H1 (cell line): ENCODE measurements at regions not wholly inside any gene's neighbourhood (a gene's known extent, or its start where the extent isn't known, plus 50 kb on each side); places are given as distances from the start of the nearest gene placed in this dataset.

Experiments
- NRF1 ChIP-seq: IDR thresholded peaks from 2 replicates; pipeline ENCODE4 v1.6.1; 2011; ENCODE audit warnings: mild to moderate bottlenecking, low read depth, low read length, improper control_type of control experiment
- RBBP5 ChIP-seq: IDR thresholded peaks from 2 replicates; pipeline ENCODE4 v1.7.1; 2012; ENCODE audit warnings: low read depth, mild to moderate bottlenecking, inconsistent platforms, low read length, moderate library complexity, borderline replicate concordance
- TF ChIP-seq, protein P1 (sequence below): fragments of 300-600 bp; sonication (generic); IDR thresholded peaks from 2 replicates; pipeline ENCODE4 v1.7.1; 2012; ENCODE audit warnings: low read length, moderate library complexity, mild to moderate bottlenecking, inconsistent platforms; ENCODE audit not compliant: insufficient replicate concordance

- TF ChIP-seq, protein P1, sequence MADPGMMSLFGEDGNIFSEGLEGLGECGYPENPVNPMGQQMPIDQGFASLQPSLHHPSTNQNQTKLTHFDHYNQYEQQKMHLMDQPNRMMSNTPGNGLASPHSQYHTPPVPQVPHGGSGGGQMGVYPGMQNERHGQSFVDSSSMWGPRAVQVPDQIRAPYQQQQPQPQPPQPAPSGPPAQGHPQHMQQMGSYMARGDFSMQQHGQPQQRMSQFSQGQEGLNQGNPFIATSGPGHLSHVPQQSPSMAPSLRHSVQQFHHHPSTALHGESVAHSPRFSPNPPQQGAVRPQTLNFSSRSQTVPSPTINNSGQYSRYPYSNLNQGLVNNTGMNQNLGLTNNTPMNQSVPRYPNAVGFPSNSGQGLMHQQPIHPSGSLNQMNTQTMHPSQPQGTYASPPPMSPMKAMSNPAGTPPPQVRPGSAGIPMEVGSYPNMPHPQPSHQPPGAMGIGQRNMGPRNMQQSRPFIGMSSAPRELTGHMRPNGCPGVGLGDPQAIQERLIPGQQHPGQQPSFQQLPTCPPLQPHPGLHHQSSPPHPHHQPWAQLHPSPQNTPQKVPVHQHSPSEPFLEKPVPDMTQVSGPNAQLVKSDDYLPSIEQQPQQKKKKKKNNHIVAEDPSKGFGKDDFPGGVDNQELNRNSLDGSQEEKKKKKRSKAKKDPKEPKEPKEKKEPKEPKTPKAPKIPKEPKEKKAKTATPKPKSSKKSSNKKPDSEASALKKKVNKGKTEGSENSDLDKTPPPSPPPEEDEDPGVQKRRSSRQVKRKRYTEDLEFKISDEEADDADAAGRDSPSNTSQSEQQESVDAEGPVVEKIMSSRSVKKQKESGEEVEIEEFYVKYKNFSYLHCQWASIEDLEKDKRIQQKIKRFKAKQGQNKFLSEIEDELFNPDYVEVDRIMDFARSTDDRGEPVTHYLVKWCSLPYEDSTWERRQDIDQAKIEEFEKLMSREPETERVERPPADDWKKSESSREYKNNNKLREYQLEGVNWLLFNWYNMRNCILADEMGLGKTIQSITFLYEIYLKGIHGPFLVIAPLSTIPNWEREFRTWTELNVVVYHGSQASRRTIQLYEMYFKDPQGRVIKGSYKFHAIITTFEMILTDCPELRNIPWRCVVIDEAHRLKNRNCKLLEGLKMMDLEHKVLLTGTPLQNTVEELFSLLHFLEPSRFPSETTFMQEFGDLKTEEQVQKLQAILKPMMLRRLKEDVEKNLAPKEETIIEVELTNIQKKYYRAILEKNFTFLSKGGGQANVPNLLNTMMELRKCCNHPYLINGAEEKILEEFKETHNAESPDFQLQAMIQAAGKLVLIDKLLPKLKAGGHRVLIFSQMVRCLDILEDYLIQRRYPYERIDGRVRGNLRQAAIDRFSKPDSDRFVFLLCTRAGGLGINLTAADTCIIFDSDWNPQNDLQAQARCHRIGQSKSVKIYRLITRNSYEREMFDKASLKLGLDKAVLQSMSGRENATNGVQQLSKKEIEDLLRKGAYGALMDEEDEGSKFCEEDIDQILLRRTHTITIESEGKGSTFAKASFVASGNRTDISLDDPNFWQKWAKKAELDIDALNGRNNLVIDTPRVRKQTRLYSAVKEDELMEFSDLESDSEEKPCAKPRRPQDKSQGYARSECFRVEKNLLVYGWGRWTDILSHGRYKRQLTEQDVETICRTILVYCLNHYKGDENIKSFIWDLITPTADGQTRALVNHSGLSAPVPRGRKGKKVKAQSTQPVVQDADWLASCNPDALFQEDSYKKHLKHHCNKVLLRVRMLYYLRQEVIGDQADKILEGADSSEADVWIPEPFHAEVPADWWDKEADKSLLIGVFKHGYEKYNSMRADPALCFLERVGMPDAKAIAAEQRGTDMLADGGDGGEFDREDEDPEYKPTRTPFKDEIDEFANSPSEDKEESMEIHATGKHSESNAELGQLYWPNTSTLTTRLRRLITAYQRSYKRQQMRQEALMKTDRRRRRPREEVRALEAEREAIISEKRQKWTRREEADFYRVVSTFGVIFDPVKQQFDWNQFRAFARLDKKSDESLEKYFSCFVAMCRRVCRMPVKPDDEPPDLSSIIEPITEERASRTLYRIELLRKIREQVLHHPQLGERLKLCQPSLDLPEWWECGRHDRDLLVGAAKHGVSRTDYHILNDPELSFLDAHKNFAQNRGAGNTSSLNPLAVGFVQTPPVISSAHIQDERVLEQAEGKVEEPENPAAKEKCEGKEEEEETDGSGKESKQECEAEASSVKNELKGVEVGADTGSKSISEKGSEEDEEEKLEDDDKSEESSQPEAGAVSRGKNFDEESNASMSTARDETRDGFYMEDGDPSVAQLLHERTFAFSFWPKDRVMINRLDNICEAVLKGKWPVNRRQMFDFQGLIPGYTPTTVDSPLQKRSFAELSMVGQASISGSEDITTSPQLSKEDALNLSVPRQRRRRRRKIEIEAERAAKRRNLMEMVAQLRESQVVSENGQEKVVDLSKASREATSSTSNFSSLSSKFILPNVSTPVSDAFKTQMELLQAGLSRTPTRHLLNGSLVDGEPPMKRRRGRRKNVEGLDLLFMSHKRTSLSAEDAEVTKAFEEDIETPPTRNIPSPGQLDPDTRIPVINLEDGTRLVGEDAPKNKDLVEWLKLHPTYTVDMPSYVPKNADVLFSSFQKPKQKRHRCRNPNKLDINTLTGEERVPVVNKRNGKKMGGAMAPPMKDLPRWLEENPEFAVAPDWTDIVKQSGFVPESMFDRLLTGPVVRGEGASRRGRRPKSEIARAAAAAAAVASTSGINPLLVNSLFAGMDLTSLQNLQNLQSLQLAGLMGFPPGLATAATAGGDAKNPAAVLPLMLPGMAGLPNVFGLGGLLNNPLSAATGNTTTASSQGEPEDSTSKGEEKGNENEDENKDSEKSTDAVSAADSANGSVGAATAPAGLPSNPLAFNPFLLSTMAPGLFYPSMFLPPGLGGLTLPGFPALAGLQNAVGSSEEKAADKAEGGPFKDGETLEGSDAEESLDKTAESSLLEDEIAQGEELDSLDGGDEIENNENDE: no peak
- TF ChIP-seq NRF1 (no peak), RBBP5 (no peak)
Measured at GRCh38 chr18:76213991-76214390, 281.1 kb downstream of the ZNF516 start (continued).
